SH-SY5Y (cell line): ENCODE measurements at regions not wholly inside any gene's neighbourhood (a gene's known extent, or its start where the extent isn't known, plus 50 kb on each side); places are given as distances from the start of the nearest gene placed in this dataset.

ENCODE experiments used
- GATA2 ChIP-seq: IDR thresholded peaks from 2 replicates; pipeline ENCODE4 v1.6.1; 2011; ENCODE audit warnings: mild to moderate bottlenecking, low read depth, low read length
- GATA3 ChIP-seq: IDR thresholded peaks from 2 replicates; pipeline ENCODE4 v1.6.1; 2011; ENCODE audit warnings: low read depth, mild to moderate bottlenecking, low read length, moderate library complexity

- TF ChIP-seq GATA2, result no peak
- TF ChIP-seq GATA3, result no peak
Observed at GRCh38 chr2:16262526-16263178, 322.3 kb downstream of the MYCN start.

DNA sequence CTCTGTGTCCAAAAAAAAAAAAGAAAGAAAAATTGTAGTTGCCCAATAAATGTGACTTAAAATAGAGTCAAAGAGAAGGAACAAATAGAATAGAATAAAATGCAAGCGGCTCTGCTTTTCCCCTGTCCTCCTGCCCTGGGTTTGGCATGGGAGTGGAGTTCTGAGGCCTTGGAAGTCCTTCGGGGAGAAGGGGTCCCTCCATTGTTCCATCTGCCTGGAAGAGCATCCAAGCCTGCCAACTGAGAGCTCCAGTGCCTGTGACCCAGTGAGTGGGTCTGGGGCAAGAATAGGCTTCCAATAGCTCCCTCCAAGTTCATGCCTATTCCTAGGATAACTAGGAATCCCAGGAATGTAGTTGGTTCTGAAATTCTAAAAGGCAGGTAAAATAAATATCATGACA, 321.4 kb downstream of the MYCN start:
- TF ChIP-seq GATA2 (no peak), GATA3 (no peak)

DNA sequence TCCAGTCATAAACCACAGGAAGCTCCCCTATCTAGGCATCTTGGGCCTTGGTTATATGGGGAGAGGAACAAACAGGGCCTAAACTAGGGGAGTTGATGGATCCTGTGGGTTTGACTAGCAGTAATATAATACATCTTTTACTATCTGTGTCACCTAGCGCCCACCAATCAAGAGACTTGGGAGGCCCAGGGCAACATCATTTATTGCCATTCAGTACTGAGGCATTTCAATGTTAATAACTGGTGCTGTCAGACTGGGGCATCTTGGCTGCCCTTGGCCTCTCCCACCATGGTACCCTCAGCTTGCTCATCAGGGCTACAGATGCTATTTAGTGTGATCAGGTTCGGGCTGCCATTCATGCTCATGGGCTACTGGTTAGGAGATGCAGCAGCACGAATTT, 320.7 kb downstream of the MYCN start:
- TF ChIP-seq GATA2 (no peak), GATA3 (no peak)

DNA sequence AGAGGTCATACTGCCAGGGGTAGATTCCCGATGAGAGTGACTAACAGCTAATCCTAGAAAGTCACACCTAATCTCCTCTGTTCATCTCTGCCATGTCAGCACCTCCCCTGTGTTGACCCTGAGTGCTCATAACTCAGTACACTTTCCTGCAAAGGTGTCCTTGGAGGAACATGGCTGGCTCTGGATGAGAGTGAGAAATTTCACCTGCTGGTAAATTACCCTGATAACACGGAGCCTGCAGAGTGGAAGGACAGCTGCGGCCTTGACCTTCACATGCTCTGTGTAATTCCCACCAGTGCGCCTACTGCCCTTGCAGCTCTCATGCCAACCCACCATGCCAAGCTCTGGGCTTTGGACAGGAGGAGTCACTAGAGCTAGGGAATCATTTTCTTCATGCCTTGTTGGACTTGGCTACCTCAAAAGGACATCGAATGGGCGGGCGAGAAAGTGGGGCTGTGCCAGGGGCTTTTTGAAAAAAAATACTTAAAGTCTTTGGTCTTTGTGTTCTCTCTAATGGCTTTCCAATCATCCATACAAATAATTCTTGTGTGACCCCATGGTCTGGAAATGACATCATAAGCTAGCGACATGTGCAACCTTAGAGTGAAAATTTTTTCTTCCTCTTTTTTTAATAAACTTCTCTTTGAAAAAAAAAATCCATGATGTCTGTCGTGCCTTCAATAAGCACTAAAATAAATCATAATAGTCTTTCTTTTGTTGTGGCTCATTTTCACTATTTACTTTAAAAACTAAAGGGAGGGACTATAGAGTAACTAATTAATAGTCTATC, 319.9 kb downstream of the MYCN start:
- TF ChIP-seq GATA3, result no peak
- no peak for TF ChIP-seq GATA2

DNA sequence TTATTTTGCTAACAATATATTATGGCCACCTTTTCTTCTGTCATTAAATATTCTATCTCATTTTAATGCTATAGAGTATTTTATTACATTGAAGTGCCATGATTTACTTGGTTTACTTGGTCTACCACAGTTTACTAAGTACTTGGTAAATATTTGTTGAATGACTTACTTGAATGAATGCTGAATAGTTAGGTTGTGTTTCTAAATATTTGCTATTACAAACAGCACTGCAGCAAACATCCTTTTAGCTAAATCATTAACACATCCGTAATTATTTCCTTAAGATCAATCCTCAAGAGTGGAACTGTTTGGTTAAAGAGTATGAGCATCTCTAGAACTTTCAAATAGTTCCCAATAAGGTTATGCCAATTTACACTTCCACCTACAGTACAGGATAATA, 318.7 kb downstream of the MYCN start:
- TF ChIP-seq GATA2 (no peak), GATA3 (no peak)

- TF ChIP-seq GATA3, result no peak
- no peak for TF ChIP-seq GATA2
Observed at GRCh38 chr2:16258350-16258749, 318.0 kb downstream of the MYCN start.

- no peak for TF ChIP-seq GATA3
Observed at GRCh38 chr2:16257322-16258028, 317.1 kb downstream of the MYCN start.

DNA sequence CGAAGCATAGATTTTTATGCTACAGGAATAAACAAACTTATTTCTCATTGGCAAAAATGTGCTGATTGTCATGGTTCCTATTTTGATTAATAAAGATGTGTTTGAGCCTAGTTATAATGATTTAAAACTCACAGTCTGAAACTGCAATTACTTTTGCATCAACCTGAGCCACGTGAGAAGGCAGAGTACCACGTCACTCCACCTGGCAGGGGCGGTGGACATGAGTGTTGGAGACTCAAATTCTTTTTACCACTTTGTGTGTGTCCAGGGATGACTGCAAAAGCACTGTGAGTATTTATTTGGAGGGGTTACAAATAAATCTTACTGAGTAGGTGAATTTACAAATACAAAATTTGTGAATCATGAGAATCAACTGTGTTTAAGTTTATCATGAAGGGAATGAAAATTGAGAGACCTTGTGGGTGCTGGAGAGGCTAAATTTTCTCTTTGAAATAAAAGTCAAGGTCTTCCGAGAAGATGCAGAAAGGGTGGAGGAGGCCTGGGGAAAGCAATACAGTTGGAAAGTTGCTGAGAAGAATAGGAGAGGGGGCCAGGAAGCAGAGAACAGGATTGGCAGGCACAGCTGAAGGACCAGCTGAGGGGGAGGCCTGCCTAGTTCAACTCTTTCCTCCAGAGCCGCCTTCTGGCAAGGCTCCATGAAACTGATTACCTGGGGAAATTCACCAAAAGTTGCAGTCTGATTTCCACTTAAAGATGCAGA, 316.4 kb downstream of the MYCN start:
- TF ChIP-seq GATA2 (no peak), GATA3 (no peak)

GRCh38 chr2:16255120-16255519, 314.8 kb downstream of the MYCN start:
- TF ChIP-seq GATA3, result no peak
- TF ChIP-seq GATA2, result no peak

DNA sequence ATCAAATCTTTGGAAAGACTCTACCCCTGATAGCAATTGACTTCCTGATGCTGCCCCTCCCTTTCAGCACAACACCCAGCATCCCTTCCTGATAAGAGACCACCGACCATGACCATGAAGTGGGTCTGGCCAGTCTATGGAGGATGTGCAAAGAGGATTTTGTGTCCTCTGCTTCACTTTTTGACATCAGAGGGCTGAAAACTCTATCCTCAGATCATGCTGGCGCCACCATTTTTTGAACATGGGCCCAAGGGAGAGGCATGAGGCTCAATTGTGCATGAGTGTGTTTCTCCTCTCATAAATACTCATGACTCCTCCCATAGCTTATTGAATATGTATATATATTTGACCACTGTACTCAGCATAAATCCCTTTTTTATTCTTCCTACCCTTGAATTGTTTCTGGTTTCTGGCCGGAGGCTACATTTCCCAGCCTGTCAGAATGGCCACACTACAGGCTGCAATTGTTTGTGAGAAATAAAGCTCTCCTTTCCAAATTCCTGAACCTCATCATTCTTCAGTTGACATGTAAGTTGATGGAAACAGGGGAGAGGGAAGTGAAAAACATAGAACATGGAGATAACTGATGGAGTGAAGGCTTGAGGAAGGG, 314.1 kb downstream of the MYCN start:
- TF ChIP-seq GATA2, result no peak
- no peak for TF ChIP-seq GATA3

DNA sequence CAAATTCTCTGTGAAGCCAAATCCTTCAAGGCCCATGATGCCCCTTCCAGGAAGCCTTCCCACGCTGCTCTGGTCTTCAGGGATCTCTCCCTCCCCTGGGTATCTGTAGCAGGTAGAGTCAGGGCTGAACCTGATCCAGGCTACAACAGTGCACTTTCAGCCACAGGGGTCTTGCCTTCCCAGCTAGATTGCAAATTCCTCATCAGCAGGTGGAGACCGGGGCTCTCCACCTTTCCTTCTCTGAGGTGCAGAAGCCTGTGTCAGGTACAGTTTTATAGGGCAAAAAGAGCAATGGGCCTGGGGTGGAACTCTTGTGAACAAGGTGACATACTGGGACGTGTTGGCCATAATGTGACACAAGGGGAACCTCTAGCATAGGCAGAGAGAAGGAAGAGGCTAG, 312.9 kb downstream of the MYCN start:
- no peak for TF ChIP-seq GATA2
- no peak for TF ChIP-seq GATA3

DNA sequence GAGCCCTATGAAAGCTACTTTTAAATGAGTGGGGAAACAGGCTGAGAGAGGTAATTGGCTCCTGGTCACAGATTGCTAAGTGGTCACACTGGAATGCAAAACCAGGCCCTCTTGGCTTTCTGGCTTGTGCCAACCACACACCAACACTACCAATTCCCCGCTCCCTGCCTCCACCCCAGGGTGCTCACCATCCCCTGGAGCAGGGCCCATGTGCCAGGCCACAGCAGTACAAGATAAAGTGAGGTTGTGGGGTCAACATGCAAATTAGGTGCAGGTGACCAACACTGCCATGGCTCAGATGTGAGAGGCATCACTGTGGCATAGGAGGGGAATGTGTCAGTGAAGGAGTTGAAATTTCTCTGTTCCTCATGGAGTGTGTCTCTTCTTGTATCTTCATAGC, 312.5 kb downstream of the MYCN start:
- TF ChIP-seq GATA2, result no peak
- TF ChIP-seq GATA3, result no peak

DNA sequence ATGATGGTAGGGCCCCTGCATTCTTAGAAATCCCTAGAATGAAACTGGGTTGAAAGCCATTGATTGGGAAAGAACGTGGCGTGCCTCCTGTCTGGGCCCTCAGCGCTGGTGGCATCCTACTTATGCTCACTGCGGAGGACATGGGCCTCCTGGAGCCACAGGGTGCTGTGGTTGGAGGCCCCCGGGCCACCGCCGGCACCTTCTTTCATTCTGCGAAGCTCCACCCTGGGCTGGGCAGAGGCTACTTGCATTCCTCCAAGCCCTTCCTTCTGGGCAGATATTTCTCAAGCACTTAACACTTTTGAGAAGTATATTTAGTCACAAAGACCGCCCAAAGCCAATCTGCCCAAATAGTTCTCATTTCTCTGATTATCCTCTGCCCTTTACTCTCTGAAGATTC, 311.9 kb downstream of the MYCN start:
- TF ChIP-seq GATA3 (no peak), GATA2 (no peak)
